Activated CD4-positive, alpha-beta T cell treated with anti-CD3 and anti-CD28 coated beads for 36 hours (primary cell): ENCODE measurements at regions not wholly inside any gene's neighbourhood (a gene's known extent, or its start where the extent isn't known, plus 50 kb on each side); places are given as distances from the start of the nearest gene placed in this dataset.
"Not testable (repeated sequence)": the region's sequence is repeated elsewhere in the genome, so short reads cannot be mapped to it uniquely, and the experiment has no call there.

ENCODE experiments used
- ATAC-seq: fragments of 200-7000 bp; cut with Tn5 transposase; one replicate; pipeline ENCODE4 v1.10.0; 2021; ENCODE audit warnings: mild to moderate bottlenecking, moderate library complexity
- CTCF ChIA-PET: fragments of 350-600 bp; sonication (Branson Sonifier 250); formaldehyde crosslinking; loops from one replicate; lab custom pipeline; 2021; ENCODE audit warnings: antibody characterized with exemption; lab: Charles Lee
- POLR2A ChIA-PET: fragments of 350-600 bp; sonication (Branson Sonifier 250); formaldehyde crosslinking; loops from one replicate; lab custom pipeline; 2021; ENCODE audit warnings: antibody characterized with exemption, inconsistent platforms; lab: Charles Lee
- DNase-seq: peaks from one replicate; pipeline ENCODE4 v3.0.0-alpha.2; 2020
- H3K27ac Mint-ChIP-seq: one replicate; pipeline ENCODE4 v1.8.0; 2021; ENCODE audit warnings: mixed read lengths
- H3K27me3 Mint-ChIP-seq: one replicate; pipeline ENCODE4 v1.8.0; 2021; ENCODE audit warnings: mixed read lengths
- H3K36me3 Mint-ChIP-seq: one replicate; pipeline ENCODE4 v1.8.0; 2021; ENCODE audit warnings: low read depth, mixed read lengths
- H3K4me1 Mint-ChIP-seq: one replicate; pipeline ENCODE4 v1.8.0; 2021; ENCODE audit warnings: mixed read lengths
- H3K4me3 Mint-ChIP-seq: one replicate; pipeline ENCODE4 v1.8.0; 2021; ENCODE audit warnings: mild to moderate bottlenecking, moderate library complexity, mixed read lengths
- H3K9me3 Mint-ChIP-seq: one replicate; pipeline ENCODE4 v1.8.0; 2021; ENCODE audit warnings: low read depth, mixed read lengths
- intact Hi-C, 2 experiments: fragments of 100-400 bp; cut with DNase I in 1 of 2; cut with micrococcal nuclease in 1 of 2; formaldehyde crosslinking; loops; one replicate each; pipeline versions ENCODE4 v1.14.2 to v1.15.1; 2022 to 2024; cut with DNase I, micrococcal nuclease

DNA sequence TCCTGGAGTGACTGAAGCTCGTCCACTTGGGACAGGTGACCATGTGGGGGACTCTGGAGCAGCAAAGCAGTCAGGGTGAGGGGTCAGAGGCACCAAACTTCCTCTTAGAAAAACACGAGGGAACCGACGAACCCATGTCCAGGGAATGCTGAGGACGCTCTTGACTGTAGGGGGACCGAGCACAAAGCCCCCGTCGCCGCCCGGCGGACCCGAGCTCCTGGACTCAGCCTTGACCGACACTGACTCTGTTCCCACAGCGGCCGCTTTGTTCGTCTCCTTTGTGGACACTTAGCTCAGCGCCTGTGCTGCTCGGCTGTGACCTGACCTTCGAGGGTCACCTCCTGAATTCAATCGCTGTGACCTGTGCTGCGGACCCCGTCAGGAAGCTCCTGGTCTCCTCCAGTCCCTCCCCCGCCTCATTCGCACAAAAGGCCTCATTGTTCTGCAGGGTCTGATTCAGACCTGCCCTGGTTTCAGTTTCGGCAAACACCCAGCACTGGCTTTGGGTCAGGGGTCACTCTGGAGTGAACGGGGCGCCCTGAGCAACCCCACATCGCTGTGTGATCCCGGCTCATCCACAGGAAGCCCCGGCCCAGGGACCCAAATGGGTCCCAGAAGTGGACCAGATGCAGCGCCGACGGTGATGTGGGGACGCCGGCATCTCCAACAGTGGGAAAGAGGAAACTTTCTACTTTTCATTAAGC lies 454.8 kb downstream of the PREX1 start:
- intact Hi-C loops, H3K4me1 Mint-ChIP-seq, H3K36me3 Mint-ChIP-seq, H3K27ac Mint-ChIP-seq, H3K9me3 Mint-ChIP-seq, CTCF ChIA-PET, H3K4me3 Mint-ChIP-seq, POLR2A ChIA-PET, H3K27me3 Mint-ChIP-seq, DNase-seq, ATAC-seq: not testable (repeated sequence)

DNA sequence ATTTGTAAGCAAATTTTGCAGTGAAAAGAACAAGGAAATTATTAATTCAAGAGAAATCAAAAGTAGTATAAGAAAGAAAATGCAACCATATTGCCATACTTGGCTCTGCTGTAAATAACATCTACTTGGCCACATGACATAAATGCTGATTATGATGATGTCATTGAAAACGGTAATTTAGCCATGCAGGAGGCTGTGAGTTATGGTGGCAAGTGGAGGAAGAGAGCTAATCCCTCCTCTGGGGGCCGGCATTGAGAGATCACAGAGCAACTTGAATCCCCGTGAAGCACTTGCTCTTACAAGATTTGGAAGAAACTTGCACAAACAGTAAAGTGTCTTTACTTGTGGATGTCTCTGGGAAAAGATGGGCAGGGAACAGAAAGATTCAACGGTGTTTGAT lies 456.6 kb downstream of the PREX1 start:
- no peak overlapping the region for H3K4me3 Mint-ChIP-seq
- peaks cover 10% of the 10 kb centered on the region for H3K4me1 Mint-ChIP-seq
- no peaks in the 10 kb centered on the region for H3K36me3 Mint-ChIP-seq
- DNase-seq (no peak), ATAC-seq (no peak)
- POLR2A ChIA-PET: no interaction called here
- CTCF ChIA-PET: no interaction called here
- H3K9me3 Mint-ChIP-seq: no peaks in the 10 kb centered on the region
- intact Hi-C loops: no loop called here
- H3K27me3 Mint-ChIP-seq: peaks cover 8% of the 10 kb centered on the region
- no peak overlapping the region for H3K27ac Mint-ChIP-seq

DNA sequence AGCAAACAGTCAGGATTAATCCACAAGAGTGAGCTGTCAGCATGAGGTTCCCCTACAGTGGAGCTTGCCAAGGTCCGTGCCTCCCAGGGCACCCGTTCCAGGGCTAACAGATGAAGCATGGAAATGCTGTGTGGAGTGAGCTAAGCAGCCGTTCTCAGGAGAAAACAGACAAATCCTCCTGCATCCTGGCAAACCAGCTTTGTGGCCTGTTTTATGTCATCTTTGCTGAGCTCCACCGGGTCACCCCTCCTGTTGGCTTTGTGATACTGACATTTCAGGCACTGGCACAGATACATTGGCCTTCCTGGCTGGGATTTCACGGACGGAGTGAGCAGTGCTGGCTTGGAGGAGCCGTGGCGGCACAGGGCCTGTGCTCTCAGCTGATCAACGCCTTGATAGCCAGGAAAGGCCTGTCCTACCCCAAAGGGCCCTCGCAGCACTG lies 459.2 kb downstream of the PREX1 start:
- ATAC-seq, POLR2A ChIA-PET, H3K4me1 Mint-ChIP-seq, CTCF ChIA-PET, H3K27me3 Mint-ChIP-seq, H3K4me3 Mint-ChIP-seq, H3K9me3 Mint-ChIP-seq, H3K27ac Mint-ChIP-seq, H3K36me3 Mint-ChIP-seq, intact Hi-C loops, DNase-seq: not testable (repeated sequence)

DNA sequence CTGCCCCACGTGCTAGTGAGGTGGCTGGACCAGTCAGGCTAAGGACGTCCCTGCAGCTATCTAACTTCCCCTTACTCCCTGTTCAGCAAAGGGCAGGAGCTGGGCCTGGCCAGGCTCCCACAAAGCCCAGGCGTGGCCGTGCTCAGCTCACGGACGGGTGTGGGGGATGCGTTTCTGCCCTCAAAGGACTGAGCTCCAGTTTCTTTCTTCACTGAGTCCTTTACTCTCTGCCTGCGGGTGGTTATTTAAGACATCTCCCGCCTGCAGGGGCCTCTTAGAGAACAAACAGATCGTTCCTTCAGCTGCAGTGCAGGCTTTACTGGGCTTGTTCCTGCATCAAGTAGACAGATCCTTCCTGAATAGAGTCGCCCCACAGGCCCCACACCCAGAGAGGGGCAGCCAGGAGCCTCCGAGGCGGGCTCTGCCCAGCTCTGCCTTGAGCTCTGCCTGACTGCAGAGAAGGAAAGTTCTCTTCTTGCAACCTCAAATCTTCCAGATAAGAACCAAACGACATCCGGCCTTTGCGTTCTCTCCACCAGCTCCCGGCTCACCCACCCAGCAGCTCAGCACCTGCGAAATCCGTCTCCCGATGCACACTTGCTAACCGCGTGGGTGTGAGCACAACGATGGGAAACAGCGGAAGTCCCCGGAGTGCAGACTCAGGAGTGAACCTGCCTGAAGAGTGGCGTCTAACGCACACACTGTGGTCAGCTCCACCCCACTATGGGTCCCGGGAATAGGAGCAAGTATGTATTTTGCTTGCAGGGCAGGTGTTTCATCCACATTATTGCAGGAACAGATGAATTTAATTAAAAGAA lies 460.0 kb downstream of the PREX1 start:
- POLR2A ChIA-PET, H3K4me3 Mint-ChIP-seq, H3K36me3 Mint-ChIP-seq, H3K27ac Mint-ChIP-seq, H3K4me1 Mint-ChIP-seq, H3K27me3 Mint-ChIP-seq, CTCF ChIA-PET, DNase-seq, H3K9me3 Mint-ChIP-seq, intact Hi-C loops: not testable (repeated sequence)
- peak; percentile 61 for ATAC-seq

DNA sequence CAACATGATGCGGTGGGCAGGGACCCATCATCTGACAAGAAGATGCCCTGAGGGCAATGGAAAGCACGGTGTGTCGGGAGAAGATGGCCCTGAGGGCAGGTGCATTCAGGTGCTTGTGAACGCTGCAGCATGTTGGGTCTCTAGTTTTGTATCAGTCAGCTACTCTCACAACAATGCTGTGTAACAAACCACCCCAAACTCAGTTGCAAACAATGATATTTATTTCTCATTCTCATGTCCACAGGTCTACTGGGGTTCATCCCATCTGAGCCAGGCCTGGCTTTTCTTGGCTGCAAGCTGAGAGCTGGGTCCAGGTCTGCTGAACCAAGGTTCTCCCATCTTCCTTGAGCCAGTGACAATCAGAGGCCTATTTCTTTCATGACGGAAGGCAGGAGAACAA lies 461.6 kb downstream of the PREX1 start:
- Mint-ChIP-seq H3K27me3 (peaks cover 5% of the 10 kb centered on the region), H3K27ac (no peak overlapping the region), H3K4me3 (no peak overlapping the region), H3K9me3 (no peaks in the 10 kb centered on the region), H3K36me3 (no peaks in the 10 kb centered on the region), H3K4me1 (peaks cover 10% of the 10 kb centered on the region)
- POLR2A ChIA-PET: no interaction called here
- ATAC-seq (no peak), DNase-seq (no peak)
- intact Hi-C loops: no loop called here
- CTCF ChIA-PET: no interaction called here

DNA sequence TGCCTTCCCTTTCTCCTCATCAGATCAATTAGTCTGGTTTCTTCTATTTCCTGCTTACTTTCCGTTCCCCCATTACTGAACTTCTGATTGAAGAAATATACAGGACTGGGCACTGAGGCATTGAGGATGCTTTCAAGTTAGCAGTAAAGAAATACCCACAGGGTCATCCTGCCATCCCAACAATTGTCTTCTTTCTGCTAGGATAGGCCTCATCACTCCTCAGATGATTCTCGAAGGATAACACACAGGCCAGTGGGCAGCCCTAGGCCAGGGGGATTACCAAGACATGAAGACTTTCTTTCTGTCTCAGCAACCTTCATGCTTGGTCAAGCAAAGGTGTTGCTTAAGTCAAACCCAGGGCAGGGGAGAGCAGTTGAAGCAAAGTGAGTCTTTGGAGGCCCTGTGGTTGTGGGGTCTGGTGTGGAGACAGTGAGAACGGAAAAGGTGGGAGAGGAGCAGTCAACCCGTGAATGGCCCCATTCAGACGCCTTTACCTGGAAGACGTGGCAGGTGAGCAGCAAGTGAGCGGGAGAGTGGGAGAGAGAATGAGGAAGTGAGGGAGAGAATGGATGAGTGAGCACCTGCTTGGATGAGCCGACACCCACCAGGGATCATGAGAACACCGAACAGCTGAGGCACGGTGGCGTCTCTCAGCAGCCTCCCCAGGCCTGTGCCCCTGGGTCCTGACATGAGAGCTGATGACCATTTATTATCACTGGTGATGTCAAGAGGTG lies 462.9 kb downstream of the PREX1 start:
- Mint-ChIP-seq H3K4me1 (peaks cover 10% of the 10 kb centered on the region), H3K36me3 (no peaks in the 10 kb centered on the region), H3K9me3 (no peaks in the 10 kb centered on the region), H3K4me3 (no peak overlapping the region), H3K27ac (no peak overlapping the region), H3K27me3 (peaks cover 7% of the 10 kb centered on the region)
- CTCF ChIA-PET: no interaction called here
- no peak for ATAC-seq
- intact Hi-C loops: no loop called here
- DNase-seq: no peak
- POLR2A ChIA-PET: no interaction called here

DNA sequence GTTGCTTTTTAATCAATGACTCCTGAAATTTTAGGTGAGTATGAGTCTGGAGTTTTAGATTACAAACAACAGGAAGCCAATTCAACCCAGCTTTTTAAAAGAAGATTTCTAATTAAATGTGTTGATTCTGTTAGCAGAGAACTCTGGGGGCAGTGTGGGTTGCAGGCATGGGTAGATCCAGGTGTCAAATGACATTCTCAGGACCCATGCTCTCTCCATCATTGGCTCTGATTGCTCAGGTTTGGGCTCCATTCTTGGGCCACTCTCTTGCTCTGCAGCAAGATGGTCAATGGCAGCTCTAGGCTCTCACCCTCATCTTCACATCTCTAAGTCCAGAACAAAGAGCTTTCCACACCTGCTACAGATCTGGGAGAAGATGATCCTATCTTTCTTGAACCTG lies 463.7 kb downstream of the PREX1 start:
- no peaks in the 10 kb centered on the region for H3K36me3 Mint-ChIP-seq
- no peaks in the 10 kb centered on the region for H3K9me3 Mint-ChIP-seq
- DNase-seq (no peak), ATAC-seq (no peak)
- ChIA-PET CTCF (no interaction called here), POLR2A (no interaction called here)
- peaks cover 10% of the 10 kb centered on the region for H3K4me1 Mint-ChIP-seq
- intact Hi-C loops: no loop called here
- peaks cover 6% of the 10 kb centered on the region for H3K27me3 Mint-ChIP-seq
- no peak overlapping the region for H3K27ac Mint-ChIP-seq
- H3K4me3 Mint-ChIP-seq: no peak overlapping the region

DNA sequence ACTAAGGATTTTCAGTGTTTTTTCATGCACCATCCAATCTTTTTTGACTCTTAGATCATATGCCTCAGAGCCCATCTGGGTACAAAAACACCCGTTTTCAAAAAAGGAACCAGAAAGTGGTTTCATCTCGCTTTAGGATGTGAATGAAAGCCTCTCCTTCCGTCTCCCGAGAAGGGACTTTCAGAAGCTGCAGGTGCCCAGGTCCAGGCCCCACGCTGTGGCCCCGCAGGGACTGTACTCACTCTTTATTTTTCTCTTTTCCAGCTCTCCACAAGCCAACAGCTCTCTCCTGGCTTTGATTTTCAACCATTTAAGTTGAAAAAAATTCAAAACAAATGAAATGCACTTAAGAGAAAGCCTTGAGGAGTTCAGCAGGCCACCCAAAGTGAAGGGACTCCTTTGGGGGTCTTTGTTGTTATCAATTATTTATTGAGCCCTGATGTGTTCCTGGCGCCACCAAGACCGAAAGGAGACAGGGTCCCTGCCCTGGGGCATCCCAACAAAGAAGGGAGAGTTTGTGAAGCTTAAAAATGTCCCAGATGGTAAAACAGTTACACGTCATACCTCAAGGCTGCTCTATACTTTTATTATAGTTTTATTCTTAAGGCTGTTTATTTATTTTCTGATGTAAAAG lies 467.3 kb downstream of the PREX1 start:
- no peaks in the 10 kb centered on the region for H3K9me3 Mint-ChIP-seq
- ChIA-PET POLR2A (no interaction called here), CTCF (no interaction called here)
- no peaks in the 10 kb centered on the region for H3K4me1 Mint-ChIP-seq
- ATAC-seq (no peak), DNase-seq (no peak)
- intact Hi-C loops: no loop called here
- H3K36me3 Mint-ChIP-seq: no peaks in the 10 kb centered on the region
- no peak overlapping the region for H3K27ac Mint-ChIP-seq
- H3K4me3 Mint-ChIP-seq: no peak overlapping the region
- peaks cover 2% of the 10 kb centered on the region for H3K27me3 Mint-ChIP-seq

DNA sequence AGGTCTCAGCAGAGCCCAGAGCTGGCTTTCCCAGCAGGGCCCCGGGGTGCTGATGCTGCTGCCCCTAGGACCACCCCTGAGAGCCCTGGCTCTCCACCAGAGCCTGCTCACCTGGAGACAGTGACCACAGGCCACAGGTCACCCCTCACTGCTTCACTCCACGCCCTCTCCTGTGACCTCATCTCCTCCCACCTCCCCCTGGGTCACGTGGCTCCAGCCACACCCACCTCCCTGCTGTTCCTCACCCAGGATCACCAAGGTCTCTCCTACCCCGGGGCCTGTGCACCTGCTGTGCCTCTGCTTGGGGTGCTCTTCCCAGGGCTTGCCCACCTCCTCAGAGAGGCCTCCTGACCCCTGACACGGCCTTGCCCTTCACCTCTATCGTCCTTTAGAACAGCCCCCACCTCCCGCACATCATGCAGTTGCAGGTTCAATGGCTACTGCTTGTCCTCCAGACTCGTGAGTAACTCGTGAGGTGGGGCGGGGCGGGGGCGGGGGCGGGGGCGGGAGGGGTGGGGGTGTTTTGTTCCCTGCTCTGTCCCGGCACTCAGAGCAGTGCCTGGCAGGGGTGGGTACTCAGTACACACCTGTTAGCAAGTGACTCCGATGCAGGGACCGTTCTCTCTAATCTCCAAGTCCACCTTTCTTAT lies 468.0 kb downstream of the PREX1 start:
- H3K27ac Mint-ChIP-seq: no peak overlapping the region
- ChIA-PET CTCF (interaction anchor here (0.6 kb wide), 1 partner anchor 144 kb away, joined by 3 read pairs; no protein-coding TSS in a partner anchor), POLR2A (no interaction called here)
- H3K27me3 Mint-ChIP-seq: peaks cover 2% of the 10 kb centered on the region
- H3K4me3 Mint-ChIP-seq: no peak overlapping the region
- intact Hi-C loops: no loop called here
- no peak for DNase-seq
- H3K4me1 Mint-ChIP-seq: no peaks in the 10 kb centered on the region
- H3K36me3 Mint-ChIP-seq: no peaks in the 10 kb centered on the region
- H3K9me3 Mint-ChIP-seq: no peaks in the 10 kb centered on the region
- ATAC-seq: no peak

DNA sequence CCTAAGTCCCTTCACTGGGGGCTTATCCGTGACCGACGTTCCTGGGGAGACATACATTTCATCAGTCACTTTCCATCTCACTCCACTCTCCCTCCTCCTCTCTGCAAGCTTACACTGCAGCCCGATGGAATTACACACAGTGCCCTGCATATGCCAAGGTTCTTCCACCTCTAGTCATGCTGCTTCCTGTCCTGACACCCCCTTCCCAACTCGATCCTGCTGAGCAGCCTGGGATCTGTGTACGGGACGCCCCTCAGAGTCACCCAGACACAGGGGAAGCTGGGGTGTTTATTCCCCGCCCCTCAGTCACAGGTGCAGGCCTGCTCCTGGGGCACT lies 468.8 kb downstream of the PREX1 start:
- CTCF ChIA-PET, H3K9me3 Mint-ChIP-seq, DNase-seq, H3K27me3 Mint-ChIP-seq, POLR2A ChIA-PET, H3K4me1 Mint-ChIP-seq, ATAC-seq, H3K36me3 Mint-ChIP-seq, intact Hi-C loops, H3K4me3 Mint-ChIP-seq, H3K27ac Mint-ChIP-seq: not testable (repeated sequence)
